Panc1 (cell line): ENCODE measurements at regions not wholly inside any gene's neighbourhood (a gene's known extent, or its start where the extent isn't known, plus 50 kb on each side); places are given as distances from the start of the nearest gene placed in this dataset.

Experiments used
- ATAC-seq: fragments of 200-7000 bp; cut with Tn5 transposase; 2 replicates; pipeline ENCODE4 v1.9.1; 2020; ENCODE audit warnings: mild to moderate bottlenecking, moderate library complexity
- BruUV-seq: library from RNA; stranded (reverse); fragments of 400-500 nt; replicated peaks from 2 replicates; lab custom pipeline; 2021; lab: Mats Ljungman, UMichigan
- CTCF ChIA-PET: fragments of 300-600 bp; sonication (Branson Sonifier 250); formaldehyde crosslinking; loops from one replicate; lab custom pipeline; 2022; ENCODE audit warnings: antibody characterized with exemption; lab: Charles Lee
- POLR2A ChIA-PET: fragments of 300-600 bp; sonication (Branson Sonifier 250); formaldehyde crosslinking; loops from one replicate; lab custom pipeline; 2022; ENCODE audit warnings: antibody characterized with exemption; lab: Charles Lee
- DNase-seq: peaks from one replicate; pipeline ENCODE4 v3.0.0-alpha.2; 2010; ENCODE audit warnings: low read depth, low spot score
- H3K27ac ChIP-seq: 2 replicates; pipeline ENCODE4 v1.5.1; 2011; ENCODE audit warnings: mild to moderate bottlenecking, low read length, inconsistent platforms
- H3K27me3 ChIP-seq: fragments of 200-500 bp; sonication (Bioruptor generic); 2 replicates; pipeline ENCODE4 v1.6.0; 2014; ENCODE audit warnings: low read length, inconsistent platforms; ENCODE audit not compliant: control insufficient read depth, insufficient read depth
- H3K36me3 ChIP-seq: fragments of 200-500 bp; sonication (Bioruptor generic); 2 replicates; pipeline ENCODE4 v1.5.1; 2014; ENCODE audit warnings: inconsistent platforms, mild to moderate bottlenecking, low read length, moderate library complexity; ENCODE audit not compliant: control insufficient read depth, insufficient read depth
- H3K4me1 ChIP-seq: 2 replicates; pipeline ENCODE4 v1.5.1; 2011; ENCODE audit warnings: inconsistent platforms, mild to moderate bottlenecking, low read length, moderate library complexity; ENCODE audit not compliant: control insufficient read depth, insufficient read depth
- H3K4me3 ChIP-seq, 2 experiments: 2 replicates each; pipeline ENCODE4 v1.5.1; 2011 to 2012; ENCODE audit warnings: low read depth in 2 of 2, low read length in 2 of 2, mild to moderate bottlenecking in 2 of 2, inconsistent platforms in 1 of 2, moderate library complexity in 1 of 2
- H3K9me3 ChIP-seq: fragments of 200-500 bp; sonication (Bioruptor generic); 2 replicates; pipeline ENCODE4 v1.5.1; 2014; ENCODE audit warnings: low read depth, mild to moderate bottlenecking, inconsistent platforms, low read length, moderate library complexity; ENCODE audit not compliant: control insufficient read depth, insufficient read depth
- POLR2AphosphoS5 ChIP-seq: IDR thresholded peaks from 2 replicates; pipeline ENCODE4 v1.6.1; 2012; ENCODE audit warnings: mild to moderate bottlenecking, low read depth, low read length, moderate library complexity
- SIN3A ChIP-seq: IDR thresholded peaks from 2 replicates; pipeline ENCODE4 v1.6.1; 2012; ENCODE audit warnings: low read depth, mild to moderate bottlenecking, low read length, moderate library complexity, borderline replicate concordance; ENCODE audit not compliant: insufficient read depth
- TCF7L2 ChIP-seq: IDR thresholded peaks from 2 replicates; pipeline ENCODE4 v1.6.1; 2011; ENCODE audit warnings: mild to moderate bottlenecking, low read depth, low read length, inconsistent platforms
- in situ Hi-C: cut with HindIII; loops from 2 replicates; pipeline ENCODE4 v1.10.0; 2016; ENCODE audit warnings: low sequenced_read_pairs, low pct_unique_long_range_greater_than_20kb
- intact Hi-C: fragments of 100-400 bp; cut with micrococcal nuclease; formaldehyde crosslinking; loops from one replicate; pipeline ENCODE4 v1.10.0; 2022; ENCODE audit not compliant: unreplicated experiment
- TF ChIP-seq, protein P1 (sequence below): fragments of 450-650 bp; IDR thresholded peaks from 2 replicates; pipeline ENCODE4 v1.5.1; 2017; ENCODE audit warnings: mild to moderate bottlenecking
- TF ChIP-seq, protein P2 (sequence below), 2 experiments: IDR thresholded peaks; 2 replicates each; pipeline ENCODE4 v1.6.1; 2011 to 2012; ENCODE audit warnings: low read depth in 2 of 2, control low read depth in 1 of 2, low read length in 1 of 2, mild to moderate bottlenecking in 1 of 2, moderate library complexity in 1 of 2; ENCODE audit not compliant: insufficient read depth in 1 of 2

DNA sequence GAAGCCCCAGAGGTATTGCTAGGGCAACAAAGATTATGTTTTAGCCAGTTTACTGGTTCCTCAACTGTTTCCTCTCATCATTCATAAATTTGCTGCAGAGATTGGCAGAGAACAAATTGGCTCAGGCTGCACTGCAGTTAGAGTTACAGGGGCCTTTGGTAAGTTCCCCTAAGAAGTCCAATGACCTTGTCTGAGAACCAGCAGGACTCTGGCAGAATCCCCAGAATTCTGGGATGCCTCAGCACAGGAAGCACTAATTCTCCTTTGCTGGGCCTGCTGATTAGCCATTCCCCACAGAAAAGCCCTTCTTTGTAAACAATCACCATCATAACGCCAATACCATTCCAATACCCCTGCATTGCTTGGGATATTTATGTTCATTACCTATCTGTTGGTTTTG lies 151.3 kb downstream of the USP46 start:
- ChIA-PET POLR2A (no interaction called here), CTCF (no interaction called here)
- no peak for TF ChIP-seq SIN3A
- TF ChIP-seq, protein P1, sequence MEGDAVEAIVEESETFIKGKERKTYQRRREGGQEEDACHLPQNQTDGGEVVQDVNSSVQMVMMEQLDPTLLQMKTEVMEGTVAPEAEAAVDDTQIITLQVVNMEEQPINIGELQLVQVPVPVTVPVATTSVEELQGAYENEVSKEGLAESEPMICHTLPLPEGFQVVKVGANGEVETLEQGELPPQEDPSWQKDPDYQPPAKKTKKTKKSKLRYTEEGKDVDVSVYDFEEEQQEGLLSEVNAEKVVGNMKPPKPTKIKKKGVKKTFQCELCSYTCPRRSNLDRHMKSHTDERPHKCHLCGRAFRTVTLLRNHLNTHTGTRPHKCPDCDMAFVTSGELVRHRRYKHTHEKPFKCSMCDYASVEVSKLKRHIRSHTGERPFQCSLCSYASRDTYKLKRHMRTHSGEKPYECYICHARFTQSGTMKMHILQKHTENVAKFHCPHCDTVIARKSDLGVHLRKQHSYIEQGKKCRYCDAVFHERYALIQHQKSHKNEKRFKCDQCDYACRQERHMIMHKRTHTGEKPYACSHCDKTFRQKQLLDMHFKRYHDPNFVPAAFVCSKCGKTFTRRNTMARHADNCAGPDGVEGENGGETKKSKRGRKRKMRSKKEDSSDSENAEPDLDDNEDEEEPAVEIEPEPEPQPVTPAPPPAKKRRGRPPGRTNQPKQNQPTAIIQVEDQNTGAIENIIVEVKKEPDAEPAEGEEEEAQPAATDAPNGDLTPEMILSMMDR = no peak
- TF ChIP-seq POLR2AphosphoS5 = no peak
- no peak for TF ChIP-seq TCF7L2
- TF ChIP-seq, protein P2, sequence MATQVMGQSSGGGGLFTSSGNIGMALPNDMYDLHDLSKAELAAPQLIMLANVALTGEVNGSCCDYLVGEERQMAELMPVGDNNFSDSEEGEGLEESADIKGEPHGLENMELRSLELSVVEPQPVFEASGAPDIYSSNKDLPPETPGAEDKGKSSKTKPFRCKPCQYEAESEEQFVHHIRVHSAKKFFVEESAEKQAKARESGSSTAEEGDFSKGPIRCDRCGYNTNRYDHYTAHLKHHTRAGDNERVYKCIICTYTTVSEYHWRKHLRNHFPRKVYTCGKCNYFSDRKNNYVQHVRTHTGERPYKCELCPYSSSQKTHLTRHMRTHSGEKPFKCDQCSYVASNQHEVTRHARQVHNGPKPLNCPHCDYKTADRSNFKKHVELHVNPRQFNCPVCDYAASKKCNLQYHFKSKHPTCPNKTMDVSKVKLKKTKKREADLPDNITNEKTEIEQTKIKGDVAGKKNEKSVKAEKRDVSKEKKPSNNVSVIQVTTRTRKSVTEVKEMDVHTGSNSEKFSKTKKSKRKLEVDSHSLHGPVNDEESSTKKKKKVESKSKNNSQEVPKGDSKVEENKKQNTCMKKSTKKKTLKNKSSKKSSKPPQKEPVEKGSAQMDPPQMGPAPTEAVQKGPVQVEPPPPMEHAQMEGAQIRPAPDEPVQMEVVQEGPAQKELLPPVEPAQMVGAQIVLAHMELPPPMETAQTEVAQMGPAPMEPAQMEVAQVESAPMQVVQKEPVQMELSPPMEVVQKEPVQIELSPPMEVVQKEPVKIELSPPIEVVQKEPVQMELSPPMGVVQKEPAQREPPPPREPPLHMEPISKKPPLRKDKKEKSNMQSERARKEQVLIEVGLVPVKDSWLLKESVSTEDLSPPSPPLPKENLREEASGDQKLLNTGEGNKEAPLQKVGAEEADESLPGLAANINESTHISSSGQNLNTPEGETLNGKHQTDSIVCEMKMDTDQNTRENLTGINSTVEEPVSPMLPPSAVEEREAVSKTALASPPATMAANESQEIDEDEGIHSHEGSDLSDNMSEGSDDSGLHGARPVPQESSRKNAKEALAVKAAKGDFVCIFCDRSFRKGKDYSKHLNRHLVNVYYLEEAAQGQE (IDR thresholded peaks at IDR 0.05; ENCODE audit: insufficient read depth in 1 of 2, low read depth in 2 of 2, low read length in 1 of 2) = no peak
- DNase-seq = no peak
- no peaks in the 10 kb centered on the region for H3K36me3 ChIP-seq
- no peak overlapping the region for H3K4me3 ChIP-seq
- BruUV-seq = no TSS peak
- no peaks in the 10 kb centered on the region for H3K27me3 ChIP-seq
- H3K4me1 ChIP-seq = no peaks in the 10 kb centered on the region
- no peak for ATAC-seq
- no peak overlapping the region for H3K27ac ChIP-seq
- H3K9me3 ChIP-seq = no peaks in the 10 kb centered on the region
- intact Hi-C loops = no loop called here
- in situ Hi-C loops = no loop called here

DNA sequence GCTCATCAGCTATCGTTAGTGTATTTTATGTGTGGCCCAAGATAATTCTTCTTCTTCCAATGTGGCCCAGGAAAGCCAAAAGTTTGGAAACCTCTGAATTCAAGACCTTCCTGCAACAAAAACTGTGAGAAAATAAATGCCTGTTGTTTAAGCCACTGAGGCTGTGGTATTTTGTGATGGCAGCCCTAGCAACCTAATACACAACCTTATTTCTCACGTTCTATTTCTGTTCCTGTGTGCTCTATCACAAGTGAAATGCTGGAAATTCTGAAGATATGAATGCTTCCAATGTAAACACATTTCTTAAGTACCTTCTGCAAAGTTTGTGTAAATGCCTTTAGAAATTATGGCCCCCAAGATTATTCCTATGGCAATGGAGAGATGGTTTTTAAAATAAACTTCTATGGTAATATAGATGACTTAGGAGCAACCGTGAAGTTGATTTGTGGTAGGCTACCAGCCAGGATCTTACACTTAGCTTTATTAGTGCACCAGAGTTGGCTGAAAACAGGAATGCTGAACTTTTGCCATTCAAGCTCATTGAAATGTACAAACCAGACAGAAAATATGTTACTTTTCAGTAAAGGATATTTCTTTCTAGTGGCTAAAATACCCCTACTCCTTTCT lies 148.0 kb downstream of the USP46 start:
- intact Hi-C loops (no loop called here), in situ Hi-C loops (no loop called here)
- no peak overlapping the region for H3K27ac ChIP-seq
- H3K4me3 ChIP-seq = no peak overlapping the region
- H3K36me3 ChIP-seq = no peaks in the 10 kb centered on the region
- no TSS peak for BruUV-seq
- ChIA-PET POLR2A (no interaction called here), CTCF (no interaction called here)
- no peak for ATAC-seq
- H3K4me1 ChIP-seq = no peaks in the 10 kb centered on the region
- H3K9me3 ChIP-seq = no peaks in the 10 kb centered on the region
- no peaks in the 10 kb centered on the region for H3K27me3 ChIP-seq
- TF ChIP-seq TCF7L2 = no peak
- TF ChIP-seq POLR2AphosphoS5 = no peak
- TF ChIP-seq, protein P2 (IDR thresholded peaks at IDR 0.05; ENCODE audit: insufficient read depth in 1 of 2, low read depth in 2 of 2, low read length in 1 of 2) = no peak
- TF ChIP-seq, protein P1 = no peak
- no peak for TF ChIP-seq SIN3A
- no peak for DNase-seq
